HEK293 (cell line): ENCODE measurements at regions not wholly inside any gene's neighbourhood (a gene's known extent, or its start where the extent isn't known, plus 50 kb on each side); places are given as distances from the start of the nearest gene placed in this dataset.
A peak's percentile ranks its signal among the peaks of the same experiment; 100 is the strongest.

ENCODE experiments used
- ZBTB1 ChIP-seq: fragments of 450-650 bp; formaldehyde crosslinking; IDR thresholded peaks from 2 replicates; pipeline ENCODE4 v1.5.1; 2016; ENCODE audit warnings: missing biosample characterization, missing genetic modification characterization
- ZNF10 ChIP-seq: fragments of 450-650 bp; formaldehyde crosslinking; IDR thresholded peaks from 2 replicates; pipeline ENCODE4 v1.5.1; 2017; ENCODE audit warnings: missing biosample characterization, missing genetic modification characterization
- ZNF133 ChIP-seq: fragments of 450-650 bp; formaldehyde crosslinking; IDR thresholded peaks from 2 replicates; pipeline ENCODE4 v1.5.1; 2016; ENCODE audit warnings: missing biosample characterization, missing genetic modification characterization
- ZNF274 ChIP-seq, 2 experiments: fragments of 200-500 bp in 1 of 2; fragments of 450-650 bp in 1 of 2; sonication (Bioruptor generic) in 1 of 2; formaldehyde crosslinking in 1 of 2; IDR thresholded peaks; 2 replicates each; pipeline versions ENCODE4 v1.5.1 to v1.6.1; 2014 to 2016; ENCODE audit warnings: borderline replicate concordance in 1 of 2, inconsistent platforms in 1 of 2, low read length in 1 of 2, missing biosample characterization in 1 of 2, missing genetic modification characterization in 1 of 2
- ZNF335 ChIP-seq: fragments of 450-650 bp; formaldehyde crosslinking; conservative IDR thresholded peaks from 2 replicates; pipeline ENCODE4 v1.5.1; 2016; ENCODE audit warnings: missing biosample characterization, missing genetic modification characterization
- ZNF473 ChIP-seq: fragments of 450-650 bp; formaldehyde crosslinking; IDR thresholded peaks from 2 replicates; pipeline ENCODE4 v1.5.1; 2017; ENCODE audit warnings: missing biosample characterization, missing genetic modification characterization
- ZNF558 ChIP-seq: fragments of 450-650 bp; formaldehyde crosslinking; IDR thresholded peaks from 2 replicates; pipeline ENCODE4 v1.5.1; 2016; ENCODE audit warnings: missing biosample characterization, missing genetic modification characterization
- TF ChIP-seq, protein P1 (sequence below): fragments of 450-650 bp; formaldehyde crosslinking; IDR thresholded peaks from 2 replicates; pipeline ENCODE4 v1.5.1; 2016; ENCODE audit warnings: missing biosample characterization, missing genetic modification characterization
- TF ChIP-seq, protein P2 (sequence below): fragments of 450-650 bp; formaldehyde crosslinking; IDR thresholded peaks from 2 replicates; pipeline ENCODE4 v1.5.1; 2016; ENCODE audit warnings: missing biosample characterization, missing genetic modification characterization
- TF ChIP-seq, protein P3 (sequence below): fragments of 450-650 bp; formaldehyde crosslinking; IDR thresholded peaks from 2 replicates; pipeline ENCODE4 v1.5.1; 2016; ENCODE audit warnings: missing biosample characterization, missing genetic modification characterization
- TF ChIP-seq, protein P4 (sequence below): sonication (generic); formaldehyde crosslinking; IDR thresholded peaks from 2 replicates; pipeline ENCODE4 v1.8.1; 2022; ENCODE audit warnings: mild to moderate bottlenecking, moderate library complexity, missing genetic modification reagents
- TF ChIP-seq, protein P5 (sequence below): fragments of 450-650 bp; IDR thresholded peaks from 2 replicates; pipeline ENCODE4 v1.5.1; 2018; ENCODE audit warnings: missing biosample characterization, missing genetic modification characterization

DNA sequence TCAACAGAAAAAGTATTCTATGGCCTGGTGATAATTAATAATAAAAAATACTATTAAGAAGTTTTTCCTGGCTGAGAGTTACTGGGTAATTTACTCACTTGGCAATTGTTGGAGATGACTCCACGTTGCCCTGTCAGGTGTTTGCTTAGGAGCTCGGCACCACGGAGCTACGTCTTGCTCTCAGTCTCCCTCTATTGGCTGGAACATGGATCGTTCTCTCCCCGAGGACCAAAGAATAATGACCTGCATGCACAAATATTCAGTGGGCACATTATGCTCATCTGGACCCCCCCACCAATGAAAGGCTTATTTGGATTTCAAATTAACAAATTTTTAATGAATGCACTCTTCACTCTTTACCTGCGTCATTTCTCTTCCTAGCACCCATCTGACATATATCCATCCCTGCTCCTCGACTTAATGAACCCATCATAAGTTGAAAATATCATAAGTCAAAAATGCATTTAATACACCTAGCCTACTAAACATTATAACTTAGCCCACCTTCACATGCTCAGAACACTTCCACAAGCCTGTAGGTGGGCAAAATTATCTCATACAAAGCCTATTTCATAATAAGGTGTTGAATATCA, 71.0 kb upstream of the CD83 start:
- TF ChIP-seq, protein P1, sequence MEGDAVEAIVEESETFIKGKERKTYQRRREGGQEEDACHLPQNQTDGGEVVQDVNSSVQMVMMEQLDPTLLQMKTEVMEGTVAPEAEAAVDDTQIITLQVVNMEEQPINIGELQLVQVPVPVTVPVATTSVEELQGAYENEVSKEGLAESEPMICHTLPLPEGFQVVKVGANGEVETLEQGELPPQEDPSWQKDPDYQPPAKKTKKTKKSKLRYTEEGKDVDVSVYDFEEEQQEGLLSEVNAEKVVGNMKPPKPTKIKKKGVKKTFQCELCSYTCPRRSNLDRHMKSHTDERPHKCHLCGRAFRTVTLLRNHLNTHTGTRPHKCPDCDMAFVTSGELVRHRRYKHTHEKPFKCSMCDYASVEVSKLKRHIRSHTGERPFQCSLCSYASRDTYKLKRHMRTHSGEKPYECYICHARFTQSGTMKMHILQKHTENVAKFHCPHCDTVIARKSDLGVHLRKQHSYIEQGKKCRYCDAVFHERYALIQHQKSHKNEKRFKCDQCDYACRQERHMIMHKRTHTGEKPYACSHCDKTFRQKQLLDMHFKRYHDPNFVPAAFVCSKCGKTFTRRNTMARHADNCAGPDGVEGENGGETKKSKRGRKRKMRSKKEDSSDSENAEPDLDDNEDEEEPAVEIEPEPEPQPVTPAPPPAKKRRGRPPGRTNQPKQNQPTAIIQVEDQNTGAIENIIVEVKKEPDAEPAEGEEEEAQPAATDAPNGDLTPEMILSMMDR (tag by site-specific recombination), result peak; percentile 26; the same call in 1 of the 2 replicates
- no peak for TF ChIP-seq ZBTB1
- TF ChIP-seq ZNF274 (IDR thresholded peaks at IDR 0.05; ENCODE audit: low read length), result no peak
- TF ChIP-seq ZNF274 (tag by site-specific recombination; IDR thresholded peaks at IDR 0.05; ENCODE audit: borderline replicate concordance), result no peak
- TF ChIP-seq ZNF133 (tag by site-specific recombination), result no peak
- TF ChIP-seq ZNF335, result no peak
- no peak for TF ChIP-seq ZNF558
- TF ChIP-seq, protein P2, sequence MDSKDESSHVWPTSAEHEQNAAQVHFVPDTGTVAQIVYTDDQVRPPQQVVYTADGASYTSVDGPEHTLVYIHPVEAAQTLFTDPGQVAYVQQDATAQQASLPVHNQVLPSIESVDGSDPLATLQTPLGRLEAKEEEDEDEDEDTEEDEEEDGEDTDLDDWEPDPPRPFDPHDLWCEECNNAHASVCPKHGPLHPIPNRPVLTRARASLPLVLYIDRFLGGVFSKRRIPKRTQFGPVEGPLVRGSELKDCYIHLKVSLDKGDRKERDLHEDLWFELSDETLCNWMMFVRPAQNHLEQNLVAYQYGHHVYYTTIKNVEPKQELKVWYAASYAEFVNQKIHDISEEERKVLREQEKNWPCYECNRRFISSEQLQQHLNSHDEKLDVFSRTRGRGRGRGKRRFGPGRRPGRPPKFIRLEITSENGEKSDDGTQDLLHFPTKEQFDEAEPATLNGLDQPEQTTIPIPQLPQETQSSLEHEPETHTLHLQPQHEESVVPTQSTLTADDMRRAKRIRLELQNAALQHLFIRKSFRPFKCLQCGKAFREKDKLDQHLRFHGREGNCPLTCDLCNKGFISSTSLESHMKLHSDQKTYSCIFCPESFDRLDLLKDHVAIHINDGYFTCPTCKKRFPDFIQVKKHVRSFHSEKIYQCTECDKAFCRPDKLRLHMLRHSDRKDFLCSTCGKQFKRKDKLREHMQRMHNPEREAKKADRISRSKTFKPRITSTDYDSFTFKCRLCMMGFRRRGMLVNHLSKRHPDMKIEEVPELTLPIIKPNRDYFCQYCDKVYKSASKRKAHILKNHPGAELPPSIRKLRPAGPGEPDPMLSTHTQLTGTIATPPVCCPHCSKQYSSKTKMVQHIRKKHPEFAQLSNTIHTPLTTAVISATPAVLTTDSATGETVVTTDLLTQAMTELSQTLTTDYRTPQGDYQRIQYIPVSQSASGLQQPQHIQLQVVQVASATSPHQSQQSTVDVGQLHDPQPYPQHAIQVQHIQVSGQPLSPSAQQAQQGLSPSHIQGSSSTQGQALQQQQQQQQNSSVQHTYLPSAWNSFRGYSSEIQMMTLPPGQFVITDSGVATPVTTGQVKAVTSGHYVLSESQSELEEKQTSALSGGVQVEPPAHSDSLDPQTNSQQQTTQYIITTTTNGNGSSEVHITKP (tag by site-specific recombination), result no peak
- TF ChIP-seq, protein P3, sequence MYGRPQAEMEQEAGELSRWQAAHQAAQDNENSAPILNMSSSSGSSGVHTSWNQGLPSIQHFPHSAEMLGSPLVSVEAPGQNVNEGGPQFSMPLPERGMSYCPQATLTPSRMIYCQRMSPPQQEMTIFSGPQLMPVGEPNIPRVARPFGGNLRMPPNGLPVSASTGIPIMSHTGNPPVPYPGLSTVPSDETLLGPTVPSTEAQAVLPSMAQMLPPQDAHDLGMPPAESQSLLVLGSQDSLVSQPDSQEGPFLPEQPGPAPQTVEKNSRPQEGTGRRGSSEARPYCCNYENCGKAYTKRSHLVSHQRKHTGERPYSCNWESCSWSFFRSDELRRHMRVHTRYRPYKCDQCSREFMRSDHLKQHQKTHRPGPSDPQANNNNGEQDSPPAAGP (tag by site-specific recombination), result no peak
- TF ChIP-seq, protein P4, sequence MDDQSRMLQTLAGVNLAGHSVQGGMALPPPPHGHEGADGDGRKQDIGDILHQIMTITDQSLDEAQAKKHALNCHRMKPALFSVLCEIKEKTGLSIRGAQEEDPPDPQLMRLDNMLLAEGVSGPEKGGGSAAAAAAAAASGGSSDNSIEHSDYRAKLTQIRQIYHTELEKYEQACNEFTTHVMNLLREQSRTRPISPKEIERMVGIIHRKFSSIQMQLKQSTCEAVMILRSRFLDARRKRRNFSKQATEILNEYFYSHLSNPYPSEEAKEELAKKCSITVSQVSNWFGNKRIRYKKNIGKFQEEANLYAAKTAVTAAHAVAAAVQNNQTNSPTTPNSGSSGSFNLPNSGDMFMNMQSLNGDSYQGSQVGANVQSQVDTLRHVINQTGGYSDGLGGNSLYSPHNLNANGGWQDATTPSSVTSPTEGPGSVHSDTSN (CRISPR knock-in tag), result no peak
- TF ChIP-seq ZNF473 (tag by site-specific recombination), result no peak
- TF ChIP-seq ZNF10, result no peak
- TF ChIP-seq, protein P5, sequence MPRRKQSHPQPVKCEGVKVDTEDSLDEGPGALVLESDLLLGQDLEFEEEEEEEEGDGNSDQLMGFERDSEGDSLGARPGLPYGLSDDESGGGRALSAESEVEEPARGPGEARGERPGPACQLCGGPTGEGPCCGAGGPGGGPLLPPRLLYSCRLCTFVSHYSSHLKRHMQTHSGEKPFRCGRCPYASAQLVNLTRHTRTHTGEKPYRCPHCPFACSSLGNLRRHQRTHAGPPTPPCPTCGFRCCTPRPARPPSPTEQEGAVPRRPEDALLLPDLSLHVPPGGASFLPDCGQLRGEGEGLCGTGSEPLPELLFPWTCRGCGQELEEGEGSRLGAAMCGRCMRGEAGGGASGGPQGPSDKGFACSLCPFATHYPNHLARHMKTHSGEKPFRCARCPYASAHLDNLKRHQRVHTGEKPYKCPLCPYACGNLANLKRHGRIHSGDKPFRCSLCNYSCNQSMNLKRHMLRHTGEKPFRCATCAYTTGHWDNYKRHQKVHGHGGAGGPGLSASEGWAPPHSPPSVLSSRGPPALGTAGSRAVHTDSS, result no peak
